ENCODE measurements at regions not wholly inside any gene's neighbourhood (a gene's known extent, or its start where the extent isn't known, plus 50 kb on each side); places are given as distances from the start of the nearest gene placed in this dataset.

DNA sequence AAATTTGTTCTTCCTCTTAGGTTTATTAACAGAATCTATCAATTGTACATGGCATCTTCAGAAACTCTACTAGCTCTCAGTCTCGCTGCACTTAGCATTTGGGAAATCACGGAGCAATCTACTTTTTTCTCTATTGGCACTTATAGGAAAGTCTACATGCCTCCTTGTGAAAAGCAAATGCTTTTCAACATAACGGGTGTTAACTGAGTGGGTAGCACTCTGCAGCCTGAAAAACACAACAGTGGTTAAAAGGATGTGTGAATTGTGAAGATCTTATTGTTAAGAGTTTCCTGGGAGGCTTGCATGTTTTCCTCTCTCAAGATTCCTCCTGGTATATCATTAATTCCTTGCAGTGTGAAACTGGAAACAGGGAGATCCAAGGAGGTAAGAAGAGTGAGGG lies 204.2 kb upstream of the SESN3 start:
- Histone ChIP-seq H3K27me3 (no peaks in the 10 kb centered on the region), H3K9me3 (ENCODE audit: low read depth) (no peaks in the 10 kb centered on the region), H3K36me3 (no peaks in the 10 kb centered on the region), H3K4me1 (ENCODE audit: low read depth) (no peaks in the 10 kb centered on the region), H3K4me3 (no peak overlapping the region), H3K27ac (no peak overlapping the region)
- TF ChIP-seq, protein P1, sequence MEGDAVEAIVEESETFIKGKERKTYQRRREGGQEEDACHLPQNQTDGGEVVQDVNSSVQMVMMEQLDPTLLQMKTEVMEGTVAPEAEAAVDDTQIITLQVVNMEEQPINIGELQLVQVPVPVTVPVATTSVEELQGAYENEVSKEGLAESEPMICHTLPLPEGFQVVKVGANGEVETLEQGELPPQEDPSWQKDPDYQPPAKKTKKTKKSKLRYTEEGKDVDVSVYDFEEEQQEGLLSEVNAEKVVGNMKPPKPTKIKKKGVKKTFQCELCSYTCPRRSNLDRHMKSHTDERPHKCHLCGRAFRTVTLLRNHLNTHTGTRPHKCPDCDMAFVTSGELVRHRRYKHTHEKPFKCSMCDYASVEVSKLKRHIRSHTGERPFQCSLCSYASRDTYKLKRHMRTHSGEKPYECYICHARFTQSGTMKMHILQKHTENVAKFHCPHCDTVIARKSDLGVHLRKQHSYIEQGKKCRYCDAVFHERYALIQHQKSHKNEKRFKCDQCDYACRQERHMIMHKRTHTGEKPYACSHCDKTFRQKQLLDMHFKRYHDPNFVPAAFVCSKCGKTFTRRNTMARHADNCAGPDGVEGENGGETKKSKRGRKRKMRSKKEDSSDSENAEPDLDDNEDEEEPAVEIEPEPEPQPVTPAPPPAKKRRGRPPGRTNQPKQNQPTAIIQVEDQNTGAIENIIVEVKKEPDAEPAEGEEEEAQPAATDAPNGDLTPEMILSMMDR (IDR thresholded peaks at IDR 0.05; ENCODE audit: low read depth, low read length) = no peak
- DNase-seq (ENCODE audit: low read depth in 1 of 2, low spot score in 1 of 2) = no peak

DNA sequence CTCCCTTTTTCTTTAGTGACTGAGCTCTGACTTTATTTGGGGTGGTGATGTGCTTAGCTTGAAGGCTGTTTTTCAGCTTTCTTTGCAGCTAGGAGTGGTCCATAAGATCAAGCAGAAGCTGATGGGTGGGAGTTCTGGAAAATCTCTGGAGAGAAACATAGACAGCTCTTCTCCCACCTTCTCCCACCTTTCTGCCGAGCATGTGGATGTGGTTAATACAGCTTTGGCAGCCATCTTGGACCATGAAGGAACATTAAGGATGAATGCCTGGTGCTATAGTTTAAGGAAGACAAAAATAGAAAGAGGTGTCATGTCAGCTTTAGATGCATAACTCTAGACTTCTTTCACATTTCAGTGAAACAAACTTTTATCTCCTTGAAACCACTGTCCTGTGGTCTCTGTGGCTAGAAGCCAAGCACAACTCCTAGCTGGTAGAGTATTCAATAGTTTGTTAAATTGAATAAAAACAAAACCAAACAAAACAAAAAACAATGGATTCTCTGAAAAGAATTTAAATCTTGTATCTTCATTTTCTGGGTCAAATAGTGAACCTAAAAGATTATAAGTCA lies 203.6 kb upstream of the SESN3 start:
- TF ChIP-seq, protein P1 (IDR thresholded peaks at IDR 0.05; ENCODE audit: low read depth, low read length) = no peak
- H3K27ac ChIP-seq = no peak overlapping the region
- DNase-seq (ENCODE audit: low read depth in 1 of 2, low spot score in 1 of 2) = no peak
- no peaks in the 10 kb centered on the region for H3K4me1 ChIP-seq (ENCODE audit: low read depth)
- H3K27me3 ChIP-seq = no peaks in the 10 kb centered on the region
- no peaks in the 10 kb centered on the region for H3K9me3 ChIP-seq (ENCODE audit: low read depth)
- no peaks in the 10 kb centered on the region for H3K36me3 ChIP-seq
- no peak overlapping the region for H3K4me3 ChIP-seq

DNA sequence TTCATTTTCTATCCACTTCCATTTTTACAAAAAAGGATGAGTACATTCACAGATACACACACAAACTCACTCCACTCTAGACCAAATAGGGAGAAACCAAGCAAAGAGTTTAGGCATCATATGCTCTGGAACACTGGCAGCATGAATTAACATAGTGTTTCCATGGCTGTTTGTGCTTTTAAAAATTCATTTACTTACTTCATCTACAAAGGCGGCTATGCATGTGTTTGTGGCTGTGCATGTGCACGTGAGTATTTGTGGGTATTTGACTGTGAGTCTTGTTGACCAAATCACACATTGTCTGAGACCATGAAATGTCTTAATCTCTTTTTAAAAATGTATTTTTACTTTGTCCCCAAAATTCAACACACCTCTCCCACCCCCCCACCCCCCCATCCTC lies 203.0 kb upstream of the SESN3 start:
- no peaks in the 10 kb centered on the region for H3K36me3 ChIP-seq
- H3K27ac ChIP-seq = no peak overlapping the region
- H3K4me3 ChIP-seq = no peak overlapping the region
- DNase-seq (ENCODE audit: low read depth in 1 of 2, low spot score in 1 of 2) = no peak
- no peaks in the 10 kb centered on the region for H3K9me3 ChIP-seq (ENCODE audit: low read depth)
- H3K27me3 ChIP-seq = no peaks in the 10 kb centered on the region
- H3K4me1 ChIP-seq (ENCODE audit: low read depth) = no peaks in the 10 kb centered on the region
- TF ChIP-seq, protein P1 (IDR thresholded peaks at IDR 0.05; ENCODE audit: low read depth, low read length) = no peak

DNA sequence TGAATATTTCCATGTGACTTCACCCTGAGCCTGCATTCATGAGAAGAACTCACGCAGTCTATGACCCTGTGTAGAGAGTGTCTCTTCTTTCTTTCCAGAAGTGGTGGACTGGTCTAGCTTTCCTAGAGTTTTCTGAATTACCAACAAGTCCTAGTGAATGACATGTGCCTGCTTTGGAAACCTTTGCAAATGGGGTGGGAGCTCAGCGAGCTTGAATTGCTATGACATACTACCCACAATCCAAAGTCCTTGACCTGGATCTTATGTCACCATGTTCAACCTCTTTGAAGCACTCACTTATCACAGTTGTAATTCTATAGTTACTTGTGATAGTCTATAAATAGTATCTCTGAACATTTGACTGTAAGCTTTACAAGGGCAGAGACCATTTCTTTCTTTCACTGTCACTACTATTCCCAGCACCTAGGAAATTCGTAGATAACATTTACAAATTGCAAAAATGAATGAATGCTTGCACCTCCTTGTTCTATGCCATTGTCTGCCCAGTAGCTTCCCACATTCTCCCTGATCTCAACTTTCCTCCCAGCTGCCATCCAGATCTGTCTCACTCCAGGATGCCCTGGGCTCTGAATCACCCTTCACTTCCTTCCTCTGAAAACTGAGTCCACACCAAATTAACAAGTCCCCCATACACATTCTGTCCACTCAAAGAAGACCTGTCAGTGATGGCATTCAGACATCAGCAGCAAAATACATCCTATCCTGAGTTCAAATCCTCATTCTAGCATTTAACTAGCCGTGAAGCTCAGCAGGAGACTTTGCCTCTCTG lies 201.9 kb upstream of the SESN3 start:
- Histone ChIP-seq H3K36me3 (no peaks in the 10 kb centered on the region), H3K9me3 (ENCODE audit: low read depth) (no peaks in the 10 kb centered on the region), H3K4me1 (ENCODE audit: low read depth) (no peaks in the 10 kb centered on the region), H3K27me3 (no peaks in the 10 kb centered on the region), H3K4me3 (no peak overlapping the region), H3K27ac (no peak overlapping the region)
- TF ChIP-seq, protein P1 (IDR thresholded peaks at IDR 0.05; ENCODE audit: low read depth, low read length) = no peak
- DNase-seq (ENCODE audit: low read depth in 1 of 2, low spot score in 1 of 2) = no peak

DNA sequence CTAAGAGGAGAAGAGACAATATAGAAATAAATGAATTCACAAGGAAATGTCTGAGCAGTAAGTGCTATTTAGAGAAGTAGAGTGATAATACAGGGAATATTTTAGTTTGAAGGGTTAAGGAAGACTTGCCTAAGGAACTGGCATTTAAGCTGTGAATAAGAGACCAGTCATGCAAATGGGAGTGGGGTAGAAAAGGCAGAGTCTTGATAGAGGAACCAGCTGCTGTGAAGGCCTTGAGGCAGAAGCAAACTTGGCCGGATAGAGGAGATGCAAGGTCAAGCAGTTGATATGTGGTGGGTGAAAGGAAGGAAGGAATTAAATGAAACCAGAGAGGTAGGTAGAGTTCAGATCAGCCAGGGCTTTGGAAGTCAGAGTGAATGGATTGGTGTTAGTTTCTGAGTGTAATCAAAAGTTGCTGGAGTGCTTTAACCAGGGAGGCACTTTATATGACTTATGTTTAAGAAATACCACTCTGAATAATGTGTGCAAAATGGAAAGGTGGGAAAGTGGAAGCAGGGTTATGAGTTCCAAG lies 198.4 kb upstream of the SESN3 start:
- TF ChIP-seq, protein P1 (IDR thresholded peaks at IDR 0.05; ENCODE audit: low read depth, low read length) = no peak
- Histone ChIP-seq H3K4me1 (ENCODE audit: low read depth) (no peaks in the 10 kb centered on the region), H3K4me3 (no peak overlapping the region), H3K36me3 (no peaks in the 10 kb centered on the region), H3K27ac (no peak overlapping the region), H3K27me3 (no peaks in the 10 kb centered on the region), H3K9me3 (ENCODE audit: low read depth) (no peaks in the 10 kb centered on the region)
- no peak for DNase-seq (ENCODE audit: low read depth in 1 of 2, low spot score in 1 of 2)
